Stomach (tissue), 4 donors: ENCODE measurements at regions not wholly inside any gene's neighbourhood (a gene's known extent, or its start where the extent isn't known, plus 50 kb on each side); places are given as distances from the start of the nearest gene placed in this dataset.

Source experiments
- CTCF ChIP-seq, 7 experiments: fragments of 450-650 bp in 4 of 7; fragments of 200-600 bp in 3 of 7; sonication (generic) in 3 of 7; IDR thresholded peaks; one replicate each; pipeline ENCODE4 v1.5.1; 2016 to 2019; ENCODE audit warnings: antibody characterized with exemption in 7 of 7, control low read depth in 2 of 7, mild to moderate bottlenecking in 1 of 7
- EP300 ChIP-seq: sonication (generic); formaldehyde crosslinking; IDR thresholded peaks from one replicate; pipeline ENCODE4 v1.6.1; 2017; ENCODE audit warnings: antibody characterized with exemption
- POLR2A ChIP-seq, 4 donors: fragments of 450-650 bp; IDR thresholded peaks; one replicate each; pipeline ENCODE4 v1.6.1; 2016; ENCODE audit warnings: antibody characterized with exemption in 4 of 4, control low read depth in 2 of 4, mild to moderate bottlenecking in 1 of 4, moderate library complexity in 1 of 4
- POLR2AphosphoS5 ChIP-seq, 3 donors: sonication (generic); formaldehyde crosslinking; IDR thresholded peaks; one replicate each; pipeline ENCODE4 v1.6.1; 2016; ENCODE audit warnings: antibody characterized with exemption in 3 of 3

DNA sequence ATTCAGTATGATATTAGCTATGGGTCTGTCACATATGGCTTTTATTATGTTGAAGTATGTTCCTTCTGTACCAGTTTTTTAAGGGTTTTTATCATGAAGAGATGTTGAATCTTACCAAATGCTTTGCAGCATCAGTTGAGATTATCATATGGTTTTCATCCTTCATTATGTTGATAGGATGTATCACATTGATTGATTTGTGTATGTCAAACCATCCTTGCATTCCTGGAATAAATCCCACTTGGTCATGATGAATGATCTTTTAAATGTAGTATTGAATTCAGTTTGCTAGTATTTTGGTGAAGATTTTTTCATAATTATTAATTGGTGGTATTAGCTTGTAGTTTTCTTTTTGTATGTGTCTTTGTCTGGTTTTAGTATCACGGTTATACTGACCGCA is 185.9 kb downstream of the MBL2 start:
- TF ChIP-seq POLR2A (IDR thresholded peaks at IDR 0.05) (no peak), POLR2AphosphoS5 (IDR thresholded peaks at IDR 0.05) (no peak), CTCF (IDR thresholded peaks at IDR 0.05) (no peak), EP300 (no peak)
